HG02943 (cell line): ENCODE measurements at regions not wholly inside any gene's neighbourhood (a gene's known extent, or its start where the extent isn't known, plus 50 kb on each side); places are given as distances from the start of the nearest gene placed in this dataset.
"Not testable (repeated sequence)": the region's sequence is repeated elsewhere in the genome, so short reads cannot be mapped to it uniquely, and the experiment has no call there.

Source experiments
- ATAC-seq: cut with Tn5 transposase; IDR thresholded peaks from one replicate; pipeline ENCODE4 v1.9.1; 2021; ENCODE audit warnings: mild to moderate bottlenecking, low read depth, moderate library complexity; ENCODE audit not compliant: unreplicated experiment

- ATAC-seq: peak; percentile 78
Measured at GRCh38 chr1:221478050-221478949, 263.6 kb downstream of the DUSP10 start.

- ATAC-seq: no peak
Measured at GRCh38 chr1:221487781-221488524, 253.9 kb downstream of the DUSP10 start.

GRCh38 chr1:221488550-221488949 lies 253.3 kb downstream of the DUSP10 start:
- ATAC-seq: no peak

GRCh38 chr1:221494670-221495069 lies 247.2 kb downstream of the DUSP10 start:
- no peak for ATAC-seq

- ATAC-seq: no peak
Measured at GRCh38 chr1:221497046-221497445, 244.8 kb downstream of the DUSP10 start.

- no peak for ATAC-seq
Measured at GRCh38 chr1:221503268-221503667, 238.6 kb downstream of the DUSP10 start.

- ATAC-seq: no peak
Measured at GRCh38 chr1:221509575-221510355, 232.1 kb downstream of the DUSP10 start.

GRCh38 chr1:221510793-221511503 lies 230.9 kb downstream of the DUSP10 start:
- ATAC-seq: no peak

- ATAC-seq: no peak
Measured at GRCh38 chr1:221511797-221512196, 230.1 kb downstream of the DUSP10 start.

- no peak for ATAC-seq
Measured at GRCh38 chr1:221514806-221515205, 227.1 kb downstream of the DUSP10 start.

- no peak for ATAC-seq
Measured at GRCh38 chr1:221515496-221515895, 226.4 kb downstream of the DUSP10 start.

- ATAC-seq: no peak
Measured at GRCh38 chr1:221517961-221518360, 223.9 kb downstream of the DUSP10 start.

GRCh38 chr1:221520250-221520649 lies 221.6 kb downstream of the DUSP10 start:
- no peak for ATAC-seq

- ATAC-seq: no peak
Measured at GRCh38 chr1:221521686-221522085, 220.2 kb downstream of the DUSP10 start.

GRCh38 chr1:221522529-221522940 lies 219.4 kb downstream of the DUSP10 start:
- no peak for ATAC-seq

GRCh38 chr1:221525749-221526148 lies 216.1 kb downstream of the DUSP10 start:
- no peak for ATAC-seq

GRCh38 chr1:221527302-221527701 lies 214.6 kb downstream of the DUSP10 start:
- no peak for ATAC-seq

- no peak for ATAC-seq
Measured at GRCh38 chr1:221527886-221528624, 213.8 kb downstream of the DUSP10 start.

- ATAC-seq: not testable (repeated sequence)
Measured at GRCh38 chr1:221530159-221530558, 211.7 kb downstream of the DUSP10 start.
